GM23338 (cell line): ENCODE measurements at regions not wholly inside any gene's neighbourhood (a gene's known extent, or its start where the extent isn't known, plus 50 kb on each side); places are given as distances from the start of the nearest gene placed in this dataset.

ENCODE experiments used
- ATAC-seq: fragments of 200-7000 bp; cut with Tn5 transposase; 3 replicates; pipeline ENCODE4 v1.9.1; 2020
- DNase-seq: peaks from one replicate; pipeline ENCODE4 v3.0.0-alpha.2; 2015; ENCODE audit warnings: low spot score
- H2AFZ ChIP-seq: fragments of 200-600 bp; sonication (generic); 2 replicates; pipeline ENCODE4 v1.8.0; 2016; ENCODE audit warnings: antibody characterized with exemption, mild to moderate bottlenecking, moderate library complexity
- H3F3A ChIP-seq: fragments of 200-600 bp; sonication (generic); replicated peaks from 2 replicates; pipeline ENCODE4 v1.8.0; 2017; ENCODE audit warnings: antibody characterized with exemption, mixed run types, low read depth
- H3K27ac ChIP-seq: fragments of 200-600 bp; sonication (generic); 2 replicates; pipeline ENCODE4 v1.6.1; 2016; ENCODE audit warnings: low read depth
- H3K27me3 ChIP-seq: fragments of 200-600 bp; sonication (generic); 2 replicates; pipeline ENCODE4 v1.8.0; 2016; ENCODE audit warnings: mild to moderate bottlenecking, mixed run types, moderate library complexity; ENCODE audit not compliant: insufficient read depth
- H3K36me3 ChIP-seq: fragments of 200-600 bp; sonication (generic); 2 replicates; pipeline ENCODE4 v1.8.0; 2016; ENCODE audit warnings: mild to moderate bottlenecking; ENCODE audit not compliant: insufficient read depth
- H3K4me1 ChIP-seq: fragments of 200-600 bp; sonication (generic); 2 replicates; pipeline ENCODE4 v1.8.0; 2016; ENCODE audit warnings: mild to moderate bottlenecking, moderate library complexity; ENCODE audit not compliant: insufficient read depth
- H3K4me2 ChIP-seq: fragments of 200-600 bp; sonication (generic); 2 replicates; pipeline ENCODE4 v1.7.1; 2017; ENCODE audit warnings: mixed run types
- H3K4me3 ChIP-seq: fragments of 200-600 bp; sonication (generic); 2 replicates; pipeline ENCODE4 v1.6.1; 2016; ENCODE audit warnings: mixed run types
- H3K79me2 ChIP-seq: fragments of 200-600 bp; sonication (generic); replicated peaks from 2 replicates; pipeline ENCODE4 v1.8.0; 2017; ENCODE audit warnings: mild to moderate bottlenecking; ENCODE audit not compliant: insufficient read depth
- H3K9me2 ChIP-seq: fragments of 200-600 bp; sonication (generic); 2 replicates; pipeline ENCODE4 v1.8.0; 2017; ENCODE audit not compliant: insufficient read depth
- H4K20me1 ChIP-seq: fragments of 200-600 bp; sonication (generic); replicated peaks from 2 replicates; pipeline ENCODE4 v1.8.0; 2017; ENCODE audit warnings: mild to moderate bottlenecking; ENCODE audit not compliant: insufficient read depth
- H3K27ac Mint-ChIP-seq: 2 replicates; pipeline ENCODE4 v1.8.0; 2020; ENCODE audit warnings: inconsistent platforms, mild to moderate bottlenecking, moderate library complexity, mixed read lengths
- H3K27me3 Mint-ChIP-seq: 3 replicates; pipeline ENCODE4 v1.8.0; 2022; ENCODE audit warnings: low read depth, mild to moderate bottlenecking, moderate library complexity, mixed read lengths, inconsistent platforms; ENCODE audit not compliant: insufficient read depth, poor library complexity
- H3K36me3 Mint-ChIP-seq: 3 replicates; pipeline ENCODE4 v1.8.0; 2021; ENCODE audit warnings: low read depth, mild to moderate bottlenecking, inconsistent platforms, moderate library complexity, mixed read lengths
- H3K4me1 Mint-ChIP-seq: 3 replicates; pipeline ENCODE4 v1.8.0; 2020; ENCODE audit warnings: mild to moderate bottlenecking, inconsistent platforms, mixed read lengths
- H3K4me3 Mint-ChIP-seq: 3 replicates; pipeline ENCODE4 v1.8.0; 2021; ENCODE audit warnings: moderate library complexity, mild to moderate bottlenecking, inconsistent platforms, mixed read lengths
- H3K9me3 Mint-ChIP-seq: 3 replicates; pipeline ENCODE4 v1.8.0; 2020; ENCODE audit warnings: moderate library complexity, mild to moderate bottlenecking, inconsistent platforms, mixed read lengths
- CREB1 ChIP-seq: fragments of 250-450 bp; sonication (Bioruptor Pico); IDR thresholded peaks from 2 replicates; pipeline ENCODE4 v1.5.0; 2020; ENCODE audit warnings: low read depth, mild to moderate bottlenecking, moderate library complexity
- ETS1 ChIP-seq: IDR thresholded peaks from 2 replicates; pipeline ENCODE4 v1.6.1; 2016; ENCODE audit warnings: antibody characterized with exemption
- EZH2 ChIP-seq: fragments of 200-600 bp; sonication (generic); IDR thresholded peaks from one replicate; pipeline ENCODE4 v1.8.0; 2017; ENCODE audit warnings: antibody characterized with exemption, mild to moderate bottlenecking, low read depth; ENCODE audit not compliant: unreplicated experiment
- EZH2phosphoT487 ChIP-seq: fragments of 200-600 bp; sonication (generic); IDR thresholded peaks from one replicate; pipeline ENCODE4 v1.8.1; 2018; ENCODE audit warnings: antibody characterized with exemption; ENCODE audit not compliant: unreplicated experiment
- JUNB ChIP-seq: IDR thresholded peaks from one replicate; pipeline ENCODE4 v1.6.1; 2016; ENCODE audit warnings: antibody characterized with exemption; ENCODE audit not compliant: unreplicated experiment
- NANOG ChIP-seq: IDR thresholded peaks from 2 replicates; pipeline ENCODE4 v1.6.1; 2016; ENCODE audit warnings: antibody characterized with exemption, borderline replicate concordance
- POLR2AphosphoS5 ChIP-seq: IDR thresholded peaks from 2 replicates; pipeline ENCODE4 v1.6.1; 2016; ENCODE audit warnings: antibody characterized with exemption, low read depth
- STAT1 ChIP-seq: IDR thresholded peaks from one replicate; pipeline ENCODE4 v1.6.1; 2016; ENCODE audit warnings: antibody characterized with exemption; ENCODE audit not compliant: unreplicated experiment
- ZNF114 ChIP-seq: fragments of 250-450 bp; sonication (Bioruptor Pico); IDR thresholded peaks from 2 replicates; pipeline ENCODE4 v1.5.0; 2020; ENCODE audit warnings: mild to moderate bottlenecking, moderate library complexity
- ZNF331 ChIP-seq: fragments of 250-450 bp; sonication (Bioruptor Pico); IDR thresholded peaks from 2 replicates; pipeline ENCODE4 v1.5.0; 2020; ENCODE audit warnings: low read depth, mild to moderate bottlenecking, moderate library complexity
- TF ChIP-seq, protein P1 (sequence below): fragments of 250-450 bp; sonication (Bioruptor Pico); IDR thresholded peaks from 2 replicates; pipeline ENCODE4 v1.5.0; 2020; ENCODE audit warnings: mild to moderate bottlenecking, moderate library complexity
- TF ChIP-seq, protein P2 (sequence below): IDR thresholded peaks from one replicate; pipeline ENCODE4 v1.6.1; 2018; ENCODE audit warnings: antibody characterized with exemption; ENCODE audit not compliant: unreplicated experiment
- TF ChIP-seq, protein P3 (sequence below), 2 experiments: fragments of 200-600 bp in 1 of 2; sonication (generic) in 1 of 2; conservative IDR thresholded peaks; 2 replicates each; pipeline versions ENCODE4 v1.5.1 to v1.6.1; 2016 to 2017; ENCODE audit warnings: antibody characterized with exemption in 2 of 2, low read depth in 2 of 2, mild to moderate bottlenecking in 2 of 2, moderate library complexity in 1 of 2

- Histone ChIP-seq H3F3A (no peaks in the 10 kb centered on the region), H3K27ac (no peak overlapping the region), H3K4me2 (no peak overlapping the region), H2AFZ (no peak overlapping the region), H3K79me2 (no peaks in the 10 kb centered on the region), H3K4me1 (peaks cover 21% of the 10 kb centered on the region), H3K36me3 (no peaks in the 10 kb centered on the region), H3K4me3 (no peak overlapping the region), H3K9me2 (0 out of 2 replicates have a peak, but pooled peaks cover 4% of the 10 kb centered on the region), H3K27me3 (no peaks in the 10 kb centered on the region), H4K20me1 (no peaks in the 10 kb centered on the region)
- TF ChIP-seq JUNB (no peak), STAT1 (no peak), NANOG (no peak), ZNF114 (no peak), ETS1 (no peak), CREB1 (CRISPR knock-in tag) (no peak), POLR2AphosphoS5 (no peak), EZH2 (no peak), EZH2phosphoT487 (no peak), ZNF331 (no peak)
- TF ChIP-seq, protein P1, sequence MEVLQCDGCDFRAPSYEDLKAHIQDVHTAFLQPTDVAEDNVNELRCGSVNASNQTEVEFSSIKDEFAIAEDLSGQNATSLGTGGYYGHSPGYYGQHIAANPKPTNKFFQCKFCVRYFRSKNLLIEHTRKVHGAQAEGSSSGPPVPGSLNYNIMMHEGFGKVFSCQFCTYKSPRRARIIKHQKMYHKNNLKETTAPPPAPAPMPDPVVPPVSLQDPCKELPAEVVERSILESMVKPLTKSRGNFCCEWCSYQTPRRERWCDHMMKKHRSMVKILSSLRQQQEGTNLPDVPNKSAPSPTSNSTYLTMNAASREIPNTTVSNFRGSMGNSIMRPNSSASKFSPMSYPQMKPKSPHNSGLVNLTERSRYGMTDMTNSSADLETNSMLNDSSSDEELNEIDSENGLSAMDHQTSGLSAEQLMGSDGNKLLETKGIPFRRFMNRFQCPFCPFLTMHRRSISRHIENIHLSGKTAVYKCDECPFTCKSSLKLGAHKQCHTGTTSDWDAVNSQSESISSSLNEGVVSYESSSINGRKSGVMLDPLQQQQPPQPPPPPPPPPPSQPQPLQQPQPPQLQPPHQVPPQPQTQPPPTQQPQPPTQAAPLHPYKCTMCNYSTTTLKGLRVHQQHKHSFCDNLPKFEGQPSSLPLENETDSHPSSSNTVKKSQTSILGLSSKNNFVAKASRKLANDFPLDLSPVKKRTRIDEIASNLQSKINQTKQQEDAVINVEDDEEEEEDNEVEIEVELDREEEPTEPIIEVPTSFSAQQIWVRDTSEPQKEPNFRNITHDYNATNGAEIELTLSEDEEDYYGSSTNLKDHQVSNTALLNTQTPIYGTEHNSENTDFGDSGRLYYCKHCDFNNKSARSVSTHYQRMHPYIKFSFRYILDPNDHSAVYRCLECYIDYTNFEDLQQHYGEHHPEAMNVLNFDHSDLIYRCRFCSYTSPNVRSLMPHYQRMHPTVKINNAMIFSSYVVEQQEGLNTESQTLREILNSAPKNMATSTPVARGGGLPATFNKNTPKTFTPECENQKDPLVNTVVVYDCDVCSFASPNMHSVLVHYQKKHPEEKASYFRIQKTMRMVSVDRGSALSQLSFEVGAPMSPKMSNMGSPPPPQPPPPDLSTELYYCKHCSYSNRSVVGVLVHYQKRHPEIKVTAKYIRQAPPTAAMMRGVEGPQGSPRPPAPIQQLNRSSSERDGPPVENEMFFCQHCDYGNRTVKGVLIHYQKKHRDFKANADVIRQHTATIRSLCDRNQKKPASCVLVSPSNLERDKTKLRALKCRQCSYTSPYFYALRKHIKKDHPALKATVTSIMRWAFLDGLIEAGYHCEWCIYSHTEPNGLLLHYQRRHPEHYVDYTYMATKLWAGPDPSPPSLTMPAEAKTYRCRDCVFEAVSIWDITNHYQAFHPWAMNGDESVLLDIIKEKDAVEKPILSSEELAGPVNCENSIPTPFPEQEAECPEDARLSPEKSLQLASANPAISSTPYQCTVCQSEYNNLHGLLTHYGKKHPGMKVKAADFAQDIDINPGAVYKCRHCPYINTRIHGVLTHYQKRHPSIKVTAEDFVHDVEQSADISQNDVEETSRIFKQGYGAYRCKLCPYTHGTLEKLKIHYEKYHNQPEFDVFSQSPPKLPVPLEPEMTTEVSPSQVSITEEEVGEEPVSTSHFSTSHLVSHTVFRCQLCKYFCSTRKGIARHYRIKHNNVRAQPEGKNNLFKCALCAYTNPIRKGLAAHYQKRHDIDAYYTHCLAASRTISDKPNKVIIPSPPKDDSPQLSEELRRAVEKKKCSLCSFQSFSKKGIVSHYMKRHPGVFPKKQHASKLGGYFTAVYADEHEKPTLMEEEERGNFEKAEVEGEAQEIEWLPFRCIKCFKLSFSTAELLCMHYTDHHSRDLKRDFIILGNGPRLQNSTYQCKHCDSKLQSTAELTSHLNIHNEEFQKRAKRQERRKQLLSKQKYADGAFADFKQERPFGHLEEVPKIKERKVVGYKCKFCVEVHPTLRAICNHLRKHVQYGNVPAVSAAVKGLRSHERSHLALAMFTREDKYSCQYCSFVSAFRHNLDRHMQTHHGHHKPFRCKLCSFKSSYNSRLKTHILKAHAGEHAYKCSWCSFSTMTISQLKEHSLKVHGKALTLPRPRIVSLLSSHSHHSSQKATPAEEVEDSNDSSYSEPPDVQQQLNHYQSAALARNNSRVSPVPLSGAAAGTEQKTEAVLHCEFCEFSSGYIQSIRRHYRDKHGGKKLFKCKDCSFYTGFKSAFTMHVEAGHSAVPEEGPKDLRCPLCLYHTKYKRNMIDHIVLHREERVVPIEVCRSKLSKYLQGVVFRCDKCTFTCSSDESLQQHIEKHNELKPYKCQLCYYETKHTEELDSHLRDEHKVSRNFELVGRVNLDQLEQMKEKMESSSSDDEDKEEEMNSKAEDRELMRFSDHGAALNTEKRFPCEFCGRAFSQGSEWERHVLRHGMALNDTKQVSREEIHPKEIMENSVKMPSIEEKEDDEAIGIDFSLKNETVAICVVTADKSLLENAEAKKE, result no peak
- TF ChIP-seq, protein P2, sequence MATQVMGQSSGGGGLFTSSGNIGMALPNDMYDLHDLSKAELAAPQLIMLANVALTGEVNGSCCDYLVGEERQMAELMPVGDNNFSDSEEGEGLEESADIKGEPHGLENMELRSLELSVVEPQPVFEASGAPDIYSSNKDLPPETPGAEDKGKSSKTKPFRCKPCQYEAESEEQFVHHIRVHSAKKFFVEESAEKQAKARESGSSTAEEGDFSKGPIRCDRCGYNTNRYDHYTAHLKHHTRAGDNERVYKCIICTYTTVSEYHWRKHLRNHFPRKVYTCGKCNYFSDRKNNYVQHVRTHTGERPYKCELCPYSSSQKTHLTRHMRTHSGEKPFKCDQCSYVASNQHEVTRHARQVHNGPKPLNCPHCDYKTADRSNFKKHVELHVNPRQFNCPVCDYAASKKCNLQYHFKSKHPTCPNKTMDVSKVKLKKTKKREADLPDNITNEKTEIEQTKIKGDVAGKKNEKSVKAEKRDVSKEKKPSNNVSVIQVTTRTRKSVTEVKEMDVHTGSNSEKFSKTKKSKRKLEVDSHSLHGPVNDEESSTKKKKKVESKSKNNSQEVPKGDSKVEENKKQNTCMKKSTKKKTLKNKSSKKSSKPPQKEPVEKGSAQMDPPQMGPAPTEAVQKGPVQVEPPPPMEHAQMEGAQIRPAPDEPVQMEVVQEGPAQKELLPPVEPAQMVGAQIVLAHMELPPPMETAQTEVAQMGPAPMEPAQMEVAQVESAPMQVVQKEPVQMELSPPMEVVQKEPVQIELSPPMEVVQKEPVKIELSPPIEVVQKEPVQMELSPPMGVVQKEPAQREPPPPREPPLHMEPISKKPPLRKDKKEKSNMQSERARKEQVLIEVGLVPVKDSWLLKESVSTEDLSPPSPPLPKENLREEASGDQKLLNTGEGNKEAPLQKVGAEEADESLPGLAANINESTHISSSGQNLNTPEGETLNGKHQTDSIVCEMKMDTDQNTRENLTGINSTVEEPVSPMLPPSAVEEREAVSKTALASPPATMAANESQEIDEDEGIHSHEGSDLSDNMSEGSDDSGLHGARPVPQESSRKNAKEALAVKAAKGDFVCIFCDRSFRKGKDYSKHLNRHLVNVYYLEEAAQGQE, result no peak
- TF ChIP-seq, protein P3, sequence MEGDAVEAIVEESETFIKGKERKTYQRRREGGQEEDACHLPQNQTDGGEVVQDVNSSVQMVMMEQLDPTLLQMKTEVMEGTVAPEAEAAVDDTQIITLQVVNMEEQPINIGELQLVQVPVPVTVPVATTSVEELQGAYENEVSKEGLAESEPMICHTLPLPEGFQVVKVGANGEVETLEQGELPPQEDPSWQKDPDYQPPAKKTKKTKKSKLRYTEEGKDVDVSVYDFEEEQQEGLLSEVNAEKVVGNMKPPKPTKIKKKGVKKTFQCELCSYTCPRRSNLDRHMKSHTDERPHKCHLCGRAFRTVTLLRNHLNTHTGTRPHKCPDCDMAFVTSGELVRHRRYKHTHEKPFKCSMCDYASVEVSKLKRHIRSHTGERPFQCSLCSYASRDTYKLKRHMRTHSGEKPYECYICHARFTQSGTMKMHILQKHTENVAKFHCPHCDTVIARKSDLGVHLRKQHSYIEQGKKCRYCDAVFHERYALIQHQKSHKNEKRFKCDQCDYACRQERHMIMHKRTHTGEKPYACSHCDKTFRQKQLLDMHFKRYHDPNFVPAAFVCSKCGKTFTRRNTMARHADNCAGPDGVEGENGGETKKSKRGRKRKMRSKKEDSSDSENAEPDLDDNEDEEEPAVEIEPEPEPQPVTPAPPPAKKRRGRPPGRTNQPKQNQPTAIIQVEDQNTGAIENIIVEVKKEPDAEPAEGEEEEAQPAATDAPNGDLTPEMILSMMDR (conservative IDR thresholded peaks at IDR 0.05; ENCODE audit: low read depth in 2 of 2), result no peak
- no peak for ATAC-seq
- peaks cover 3% of the 10 kb centered on the region for H3K27me3 Mint-ChIP-seq
- H3K4me3 Mint-ChIP-seq, result no peak overlapping the region
- H3K27ac Mint-ChIP-seq, result no peak overlapping the region
- no peak for DNase-seq
- no peaks in the 10 kb centered on the region for H3K9me3 Mint-ChIP-seq
- H3K36me3 Mint-ChIP-seq, result no peaks in the 10 kb centered on the region
- peaks cover 25% of the 10 kb centered on the region for H3K4me1 Mint-ChIP-seq
Observed at GRCh38 chr12:24553259-24553658, 395.6 kb downstream of the BCAT1 start.
